Uterus (tissue), 2 donors: ENCODE measurements at regions not wholly inside any gene's neighbourhood (a gene's known extent, or its start where the extent isn't known, plus 50 kb on each side); places are given as distances from the start of the nearest gene placed in this dataset.

Experiments
- POLR2A ChIP-seq, 2 donors: fragments of 450-650 bp; IDR thresholded peaks; one replicate each; pipeline ENCODE4 v1.6.1; 2016; ENCODE audit warnings: antibody characterized with exemption in 2 of 2, mild to moderate bottlenecking in 1 of 2, moderate library complexity in 1 of 2
- TF ChIP-seq, protein P1 (sequence below), 4 experiments: fragments of 200-600 bp in 2 of 4; fragments of 450-650 bp in 2 of 4; sonication (generic) in 2 of 4; IDR thresholded peaks; one replicate each; pipeline ENCODE4 v1.5.1; 2016 to 2019; ENCODE audit warnings: antibody characterized with exemption in 4 of 4, mild to moderate bottlenecking in 2 of 4, moderate library complexity in 1 of 4

DNA sequence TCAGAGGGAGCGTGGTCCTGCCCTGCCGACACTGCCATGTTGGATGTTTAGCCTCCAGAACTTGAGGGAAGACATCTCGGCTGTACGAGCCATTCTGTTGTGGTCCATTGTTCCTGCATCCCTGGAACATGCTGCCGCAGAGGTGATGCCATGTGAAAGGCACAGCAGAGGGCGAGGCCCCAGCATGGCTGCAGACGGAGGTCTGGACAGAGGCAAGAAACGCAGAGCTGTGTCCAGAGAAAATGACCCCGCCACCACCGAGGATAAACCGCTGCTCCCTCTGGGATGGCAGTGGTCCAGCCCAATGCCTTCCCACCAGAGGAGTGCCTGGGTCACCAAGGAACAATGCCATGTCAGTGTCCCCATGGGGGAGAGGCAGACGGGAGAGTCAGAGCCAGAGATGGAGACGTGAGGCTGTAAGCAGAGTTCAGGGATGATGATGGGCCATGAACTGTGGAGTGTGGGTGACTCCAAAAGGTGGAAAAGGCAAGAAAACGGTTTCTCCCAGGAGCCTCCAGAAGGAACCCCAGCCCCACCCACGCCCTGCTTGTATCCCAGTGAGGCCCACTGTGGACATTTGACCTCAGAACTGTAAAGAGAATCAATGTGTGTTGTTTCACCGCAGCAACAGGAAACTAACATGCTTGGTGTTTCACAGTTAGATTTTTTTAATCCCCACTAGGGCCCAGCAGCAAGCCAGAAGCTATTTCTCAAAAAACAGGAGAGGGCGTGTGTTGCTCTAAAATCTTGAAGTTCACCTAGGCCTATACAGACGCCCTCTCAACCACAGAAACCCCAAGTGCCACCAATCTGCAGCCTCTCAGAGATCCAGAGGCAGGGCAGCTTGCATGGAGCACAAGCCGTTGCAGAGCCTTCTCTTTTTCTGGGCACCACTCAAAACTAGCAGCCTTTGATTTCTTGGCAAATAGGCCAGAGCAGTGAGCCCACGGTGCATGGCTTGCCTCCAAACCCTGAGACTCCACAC lies 1422.9 kb downstream of the TBC1D22A start:
- TF ChIP-seq, protein P1, sequence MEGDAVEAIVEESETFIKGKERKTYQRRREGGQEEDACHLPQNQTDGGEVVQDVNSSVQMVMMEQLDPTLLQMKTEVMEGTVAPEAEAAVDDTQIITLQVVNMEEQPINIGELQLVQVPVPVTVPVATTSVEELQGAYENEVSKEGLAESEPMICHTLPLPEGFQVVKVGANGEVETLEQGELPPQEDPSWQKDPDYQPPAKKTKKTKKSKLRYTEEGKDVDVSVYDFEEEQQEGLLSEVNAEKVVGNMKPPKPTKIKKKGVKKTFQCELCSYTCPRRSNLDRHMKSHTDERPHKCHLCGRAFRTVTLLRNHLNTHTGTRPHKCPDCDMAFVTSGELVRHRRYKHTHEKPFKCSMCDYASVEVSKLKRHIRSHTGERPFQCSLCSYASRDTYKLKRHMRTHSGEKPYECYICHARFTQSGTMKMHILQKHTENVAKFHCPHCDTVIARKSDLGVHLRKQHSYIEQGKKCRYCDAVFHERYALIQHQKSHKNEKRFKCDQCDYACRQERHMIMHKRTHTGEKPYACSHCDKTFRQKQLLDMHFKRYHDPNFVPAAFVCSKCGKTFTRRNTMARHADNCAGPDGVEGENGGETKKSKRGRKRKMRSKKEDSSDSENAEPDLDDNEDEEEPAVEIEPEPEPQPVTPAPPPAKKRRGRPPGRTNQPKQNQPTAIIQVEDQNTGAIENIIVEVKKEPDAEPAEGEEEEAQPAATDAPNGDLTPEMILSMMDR (IDR thresholded peaks at IDR 0.05) = no peak
- TF ChIP-seq POLR2A (IDR thresholded peaks at IDR 0.05) = no peak
